Anterior cingulate cortex (tissue), 58 donors: ENCODE measurements at regions not wholly inside any gene's neighbourhood (a gene's known extent, or its start where the extent isn't known, plus 50 kb on each side); places are given as distances from the start of the nearest gene placed in this dataset.
"Not testable (repeated sequence)": the region's sequence is repeated elsewhere in the genome, so short reads cannot be mapped to it uniquely, and the experiment has no call there.

ENCODE experiments used
- DNase-seq, 58 donors: peaks; one replicate each; lab custom pipeline; 2025; lab: John Stamatoyannopoulos, UW

DNA sequence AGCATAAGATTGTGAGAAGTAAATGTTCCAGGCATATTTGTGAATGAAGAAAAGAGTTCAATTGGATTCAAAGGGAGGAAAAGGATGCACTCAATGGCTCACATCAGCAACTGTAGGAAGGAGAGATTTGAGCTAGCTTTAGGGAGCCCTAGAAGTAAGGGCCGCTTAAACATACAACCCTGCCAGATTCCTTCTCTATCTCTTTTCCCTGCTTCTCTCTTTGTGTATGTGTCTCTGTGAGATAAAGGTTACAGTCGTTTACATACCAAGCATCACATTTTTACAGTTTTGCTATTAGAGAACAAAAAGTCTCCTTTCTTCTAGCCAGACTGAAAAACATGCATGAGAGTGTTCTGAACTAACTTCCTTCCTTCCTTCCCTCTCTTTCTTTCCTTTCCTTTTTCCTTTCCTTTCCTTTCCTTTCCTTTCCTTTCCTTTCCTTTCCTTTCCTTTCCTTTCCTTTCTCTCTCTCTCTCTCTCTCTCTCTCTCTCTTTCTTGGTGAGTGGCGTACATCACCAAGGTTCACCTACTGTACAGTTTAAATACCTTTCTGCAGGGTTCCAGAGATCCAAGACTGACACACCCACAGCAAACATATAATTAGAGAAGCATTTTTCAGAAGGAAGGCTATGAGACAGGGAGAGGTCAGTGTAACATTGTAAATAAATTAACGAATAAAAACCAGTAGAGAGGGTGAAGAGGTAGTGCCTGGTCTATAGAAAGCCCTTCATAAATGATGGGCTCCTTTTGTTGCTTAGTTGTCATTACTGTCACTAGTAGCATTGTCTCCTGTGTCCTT, 240.4 kb downstream of the ARL4A start:
- no peak for DNase-seq

- DNase-seq = no peak
Measured at GRCh38 chr7:12929476-12930140, 242.2 kb downstream of the ARL4A start.

DNA sequence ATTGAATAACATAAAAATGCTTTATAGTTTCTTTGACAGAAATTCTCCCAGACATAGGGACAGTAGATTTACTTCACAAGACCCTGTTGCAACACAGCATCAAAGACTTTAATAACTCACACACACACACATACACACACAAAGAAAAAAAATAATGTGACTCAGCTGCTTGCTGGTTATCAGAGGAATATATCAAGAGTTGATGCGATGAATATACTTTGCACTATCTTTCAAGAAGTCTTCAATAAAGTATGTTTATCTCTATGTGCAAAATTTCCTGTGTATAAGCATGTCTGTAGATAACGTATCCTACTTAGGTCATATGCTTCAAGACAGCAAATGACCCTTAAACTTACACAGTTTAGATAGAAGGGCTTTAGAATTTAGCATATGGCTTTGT, 243.1 kb downstream of the ARL4A start:
- DNase-seq = no peak

GRCh38 chr7:12931465-12931864, 244.0 kb downstream of the ARL4A start:
- not testable (repeated sequence) for DNase-seq

DNA sequence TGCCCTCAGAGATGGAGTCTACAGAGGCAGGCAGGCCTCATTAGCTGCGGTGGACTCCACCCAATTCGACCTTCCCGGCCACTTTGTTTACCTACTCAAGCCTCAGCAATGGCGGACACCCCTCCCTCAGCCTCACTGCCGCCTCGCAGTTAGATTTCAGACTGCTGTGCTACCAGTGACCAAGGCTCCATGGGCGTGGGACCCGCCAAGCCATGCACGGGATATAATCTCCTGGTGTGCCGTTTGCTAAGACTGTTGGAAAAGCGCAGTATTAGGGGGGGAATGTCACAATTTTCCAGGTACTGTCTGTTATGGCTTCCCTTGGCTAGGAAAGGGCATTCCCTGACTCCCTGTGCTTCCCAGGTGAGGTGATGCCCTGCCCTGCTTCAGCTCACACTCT, 252.3 kb downstream of the ARL4A start:
- DNase-seq = no peak

DNA sequence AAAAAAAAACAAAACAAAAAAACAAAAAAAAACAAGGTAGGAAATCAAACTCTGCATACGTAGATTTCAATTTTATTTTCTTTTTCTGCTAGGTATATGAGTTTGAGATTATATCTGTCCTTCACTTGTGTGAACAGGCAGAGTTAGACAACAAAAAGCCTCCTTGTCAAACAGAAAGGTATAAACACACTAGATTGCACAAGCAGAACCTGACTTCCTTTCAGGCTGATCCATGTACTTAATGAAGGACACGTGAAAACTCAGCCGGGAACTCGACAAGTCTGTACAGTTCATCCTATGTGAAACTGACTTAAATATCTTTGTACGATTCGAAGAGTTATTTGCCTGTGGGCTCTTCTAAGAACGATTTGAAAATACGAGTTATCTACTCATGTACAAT, 254.1 kb downstream of the ARL4A start:
- DNase-seq = no peak

GRCh38 chr7:12942609-12943008, 255.2 kb downstream of the ARL4A start:
- DNase-seq = no peak

DNA sequence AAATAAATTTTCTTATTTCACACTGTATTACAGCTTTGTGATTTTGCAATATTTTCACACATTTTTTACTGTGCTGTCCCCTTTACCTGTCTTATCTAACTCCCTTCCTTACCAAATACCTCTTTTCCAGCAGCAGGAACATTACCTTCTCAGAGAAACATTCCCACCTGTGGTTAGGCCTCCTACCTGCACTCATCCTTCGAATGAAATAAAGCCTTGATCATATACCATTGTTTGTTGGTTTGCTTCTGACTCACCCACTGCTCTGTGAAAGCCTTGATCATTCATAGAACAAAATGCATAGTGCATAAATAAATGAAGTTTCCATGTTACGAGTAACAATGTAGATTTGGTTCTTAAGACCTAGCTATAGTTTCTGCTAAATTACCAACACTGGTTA, 256.3 kb downstream of the ARL4A start:
- no peak for DNase-seq

- DNase-seq = no peak
Measured at GRCh38 chr7:12945901-12946300, 258.5 kb downstream of the ARL4A start.

DNA sequence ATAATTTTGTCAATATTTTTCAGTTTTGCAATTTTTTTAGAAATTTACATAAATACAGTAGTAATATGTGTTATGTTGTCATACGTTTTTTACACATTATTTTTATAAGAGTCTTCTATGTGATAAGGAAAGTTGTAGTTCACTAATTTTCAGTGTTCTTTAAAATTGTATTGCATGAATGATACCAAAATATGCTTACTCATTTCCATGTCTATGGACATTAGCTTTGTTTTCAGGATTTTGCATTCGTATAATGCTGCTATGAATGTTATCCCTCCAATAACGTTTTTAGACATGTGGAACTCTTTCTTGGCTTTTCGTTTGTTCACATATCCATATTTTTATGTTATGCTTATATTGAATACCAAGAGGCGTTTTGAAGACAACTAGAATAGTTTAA, 260.0 kb downstream of the ARL4A start:
- no peak for DNase-seq

DNA sequence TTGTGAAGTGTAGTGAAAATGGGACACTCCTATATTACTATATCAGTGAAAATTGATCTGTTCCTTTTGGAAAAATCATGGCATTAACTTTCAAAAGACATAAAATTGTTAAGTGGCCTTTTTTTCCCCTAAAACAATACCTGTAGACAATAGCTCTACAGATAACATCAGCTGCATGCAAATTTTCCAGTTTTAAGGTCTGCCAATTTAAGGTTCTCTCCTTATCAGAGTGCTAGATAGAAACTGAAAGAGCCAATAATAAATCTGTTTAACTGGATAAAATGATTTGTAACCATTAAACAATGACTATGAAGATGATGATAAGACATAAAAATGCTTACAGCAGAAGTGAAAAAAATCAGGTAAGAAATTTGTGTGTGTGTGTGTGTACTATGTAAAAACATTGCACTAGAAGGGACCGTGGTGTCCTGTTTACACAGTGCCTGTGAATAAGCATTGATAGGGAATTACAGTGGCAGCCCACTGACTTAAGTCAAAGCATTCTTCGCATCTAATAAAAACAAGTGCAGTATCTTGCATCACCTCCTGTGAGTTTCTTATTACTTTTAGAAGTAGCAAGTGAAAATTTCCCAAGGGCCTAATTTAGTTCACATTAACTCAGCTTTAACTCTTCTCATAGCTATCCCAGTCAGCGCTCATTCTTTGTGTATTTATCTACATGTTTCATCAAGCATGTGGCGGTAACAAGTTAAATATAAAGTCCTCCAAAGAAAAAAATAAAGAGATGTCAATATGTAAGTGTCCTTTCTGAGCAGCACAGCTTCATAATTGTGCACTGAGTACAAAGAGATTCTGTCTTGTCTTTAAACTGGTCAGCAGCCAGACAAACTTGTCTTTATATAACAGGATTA, 261.9 kb downstream of the ARL4A start:
- no peak for DNase-seq

DNA sequence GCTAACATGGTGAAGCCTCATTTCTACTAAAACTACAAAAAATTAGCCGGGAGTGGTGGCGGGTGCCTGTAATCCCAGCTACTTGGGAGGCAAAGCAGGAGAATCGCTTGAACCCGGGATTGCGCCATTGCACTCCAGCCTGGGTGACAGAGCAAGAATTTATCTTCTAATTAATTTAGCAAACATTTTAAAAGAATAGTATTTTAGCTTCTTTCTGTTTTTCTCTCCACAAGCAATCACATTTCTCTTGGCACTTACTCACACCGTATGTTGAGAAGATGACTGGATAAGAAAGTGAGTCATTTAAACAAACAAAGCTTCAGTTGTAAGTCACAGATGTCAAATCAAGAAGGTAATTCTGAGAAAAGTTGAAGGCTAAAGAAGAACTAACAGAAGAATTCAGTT, 264.0 kb downstream of the ARL4A start:
- no peak for DNase-seq

DNA sequence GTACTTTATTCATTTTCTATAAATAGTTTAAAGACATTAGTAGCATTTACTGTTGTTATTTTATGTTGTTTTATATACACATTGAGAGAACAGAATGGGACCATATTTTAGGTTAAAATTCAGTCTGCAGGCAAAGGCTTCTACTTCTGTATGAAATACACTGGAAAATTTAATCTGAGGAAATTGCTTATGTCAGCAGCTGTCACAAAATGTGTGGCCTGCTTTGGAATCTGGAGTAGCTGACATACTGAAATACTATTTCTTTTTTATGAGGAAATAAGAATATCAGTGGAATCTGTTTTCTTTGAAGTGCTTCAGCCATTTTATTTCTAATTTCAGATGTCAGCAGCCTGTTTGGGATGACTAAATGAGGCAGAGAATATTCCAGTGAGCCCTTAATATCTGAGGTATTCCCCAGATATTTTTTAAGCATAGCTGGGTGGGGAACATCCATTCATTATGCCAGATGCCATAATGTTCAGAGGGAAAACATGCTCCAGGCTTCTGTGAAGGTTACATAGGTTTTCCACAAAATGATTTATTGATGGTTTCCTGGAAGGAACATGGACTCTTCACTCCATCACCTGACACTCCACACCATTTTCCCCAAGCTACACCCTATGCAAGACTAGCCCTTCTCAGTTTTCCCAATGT, 267.1 kb downstream of the ARL4A start:
- DNase-seq = no peak

- DNase-seq = no peak
Measured at GRCh38 chr7:12957487-12957886, 270.1 kb downstream of the ARL4A start.

DNA sequence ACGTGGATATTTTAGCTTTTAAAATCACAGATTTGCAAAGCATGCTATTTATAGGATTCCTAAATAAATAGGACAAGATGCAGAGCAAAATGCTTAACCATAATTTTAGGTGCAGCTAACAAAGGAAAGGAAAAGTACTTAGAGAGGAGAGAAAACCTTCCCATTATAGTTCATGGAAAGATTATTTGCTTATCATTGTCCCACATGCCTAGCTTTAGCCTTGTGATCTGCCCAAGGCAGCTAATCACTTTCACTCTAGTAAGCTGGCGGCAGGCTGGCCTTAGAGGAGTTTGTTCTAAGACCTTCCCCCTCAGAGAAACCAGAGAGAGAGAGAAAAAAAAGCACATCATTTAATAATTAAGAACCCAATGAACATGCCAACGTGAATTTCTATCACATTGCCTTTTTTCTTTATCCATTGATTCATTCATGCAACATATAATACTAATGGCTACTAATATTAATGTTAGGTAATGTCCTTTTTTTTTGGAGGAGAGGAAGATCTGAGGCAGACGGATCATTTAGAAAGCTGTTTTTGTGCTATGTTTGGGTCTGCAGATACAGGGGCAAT, 274.6 kb downstream of the ARL4A start:
- no peak for DNase-seq

GRCh38 chr7:12963435-12963834, 276.0 kb downstream of the ARL4A start:
- no peak for DNase-seq

- DNase-seq = no peak
Measured at GRCh38 chr7:12964836-12965235, 277.4 kb downstream of the ARL4A start.

- no peak for DNase-seq
Measured at GRCh38 chr7:12965767-12966166, 278.3 kb downstream of the ARL4A start.

DNA sequence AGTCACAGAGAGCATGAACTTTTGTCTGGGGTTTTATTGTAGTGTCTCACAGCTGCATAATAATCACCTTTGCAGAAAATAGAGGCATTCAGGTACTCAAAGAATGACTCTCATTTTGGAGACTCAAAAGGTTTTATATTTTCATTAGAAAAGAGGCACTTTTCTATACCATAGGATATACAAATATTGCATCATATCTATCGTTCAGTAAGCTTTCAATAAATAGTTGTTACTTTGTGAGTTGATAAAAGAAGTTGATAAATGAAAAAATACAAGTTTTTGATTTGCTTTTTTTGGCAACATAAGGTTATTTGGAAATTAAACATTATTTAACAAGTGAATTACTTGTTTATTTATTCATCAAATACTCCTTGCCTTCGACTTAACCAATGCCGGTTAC, 279.9 kb downstream of the ARL4A start:
- DNase-seq = no peak

DNA sequence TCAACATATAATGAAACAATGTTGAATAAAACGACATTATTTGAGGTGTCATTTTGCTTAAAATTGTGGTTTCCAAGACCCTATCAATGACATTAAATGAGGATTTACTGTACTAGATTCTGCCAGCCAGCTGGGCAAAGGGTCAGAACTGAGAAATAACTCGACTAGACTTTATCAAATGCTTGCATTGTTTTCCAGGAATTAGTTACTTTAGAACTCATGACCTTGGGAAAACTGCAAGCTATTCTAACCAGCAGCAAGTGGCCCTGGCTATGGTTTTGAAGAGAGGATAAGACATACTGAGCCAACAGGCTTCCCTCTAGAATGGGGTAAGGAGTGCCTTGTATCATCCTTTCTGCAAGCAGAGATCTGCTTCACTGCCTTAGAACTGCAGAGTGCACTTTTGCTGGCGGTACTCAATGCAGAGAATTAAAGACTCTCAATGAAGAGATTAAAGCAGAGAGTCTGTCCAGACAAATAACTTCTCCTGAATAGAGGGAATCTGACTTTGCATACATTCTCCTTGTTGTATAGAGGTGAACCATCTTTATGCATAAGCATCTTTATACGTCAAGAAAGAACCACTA, 281.5 kb downstream of the ARL4A start:
- DNase-seq = no peak
